Left renal cortex interstitium (tissue), 4 donors: ENCODE measurements at regions not wholly inside any gene's neighbourhood (a gene's known extent, or its start where the extent isn't known, plus 50 kb on each side); places are given as distances from the start of the nearest gene placed in this dataset.
"Not testable (repeated sequence)": the region's sequence is repeated elsewhere in the genome, so short reads cannot be mapped to it uniquely, and the experiment has no call there.

Experiments used
- DNase-seq, 4 donors: peaks; one replicate each; pipeline ENCODE4 v3.0.0-alpha.2; 2013; ENCODE audit warnings: low read depth in 4 of 4, low spot score in 2 of 4, missing footprints in 1 of 4

- no peak for DNase-seq
Observed at GRCh38 chr10:36766940-36767339, 358.5 kb upstream of the ANKRD30A start.

- no peak for DNase-seq
Observed at GRCh38 chr10:36766415-36766810, 359.0 kb upstream of the ANKRD30A start.

GRCh38 chr10:36765782-36766414 is 359.5 kb upstream of the ANKRD30A start:
- DNase-seq: no peak

DNA sequence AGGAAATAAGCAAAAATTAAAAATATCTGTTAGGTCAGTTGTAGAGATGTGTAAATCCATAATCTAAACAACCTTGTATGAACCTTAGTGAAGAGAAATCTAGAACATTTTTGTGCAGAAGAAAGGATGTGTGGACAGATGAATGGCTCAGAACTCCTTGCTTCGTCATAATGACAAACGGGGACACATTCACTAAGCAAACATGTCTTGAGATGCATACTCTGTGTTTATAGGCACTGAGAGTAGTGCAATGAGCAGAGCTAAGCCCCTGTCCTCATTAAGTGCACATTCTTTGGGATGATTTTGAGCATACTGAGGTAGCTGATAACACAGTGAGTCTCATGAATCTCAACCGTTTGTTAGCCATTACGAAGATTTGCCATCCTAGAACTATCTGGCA is 360.6 kb upstream of the ANKRD30A start:
- no peak for DNase-seq

DNA sequence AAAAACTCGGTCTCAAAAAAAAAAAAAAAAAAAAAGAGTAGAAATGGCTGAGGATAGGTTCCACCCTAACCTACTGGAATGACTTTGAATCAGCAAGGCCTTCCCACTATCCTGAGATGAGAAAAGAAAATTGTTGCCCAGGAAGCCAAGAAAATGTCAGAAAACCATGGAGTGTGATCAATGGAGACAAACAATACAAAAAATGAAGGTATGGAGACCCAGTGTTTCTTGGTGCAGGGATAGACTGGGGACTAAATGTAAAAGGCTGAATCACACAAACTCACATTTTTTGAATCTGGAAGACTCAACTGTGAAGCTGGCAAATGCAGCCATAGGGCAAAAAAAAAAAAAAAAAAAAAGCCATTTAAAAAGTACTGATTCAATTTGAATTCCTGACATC is 364.3 kb upstream of the ANKRD30A start:
- DNase-seq: no peak

DNA sequence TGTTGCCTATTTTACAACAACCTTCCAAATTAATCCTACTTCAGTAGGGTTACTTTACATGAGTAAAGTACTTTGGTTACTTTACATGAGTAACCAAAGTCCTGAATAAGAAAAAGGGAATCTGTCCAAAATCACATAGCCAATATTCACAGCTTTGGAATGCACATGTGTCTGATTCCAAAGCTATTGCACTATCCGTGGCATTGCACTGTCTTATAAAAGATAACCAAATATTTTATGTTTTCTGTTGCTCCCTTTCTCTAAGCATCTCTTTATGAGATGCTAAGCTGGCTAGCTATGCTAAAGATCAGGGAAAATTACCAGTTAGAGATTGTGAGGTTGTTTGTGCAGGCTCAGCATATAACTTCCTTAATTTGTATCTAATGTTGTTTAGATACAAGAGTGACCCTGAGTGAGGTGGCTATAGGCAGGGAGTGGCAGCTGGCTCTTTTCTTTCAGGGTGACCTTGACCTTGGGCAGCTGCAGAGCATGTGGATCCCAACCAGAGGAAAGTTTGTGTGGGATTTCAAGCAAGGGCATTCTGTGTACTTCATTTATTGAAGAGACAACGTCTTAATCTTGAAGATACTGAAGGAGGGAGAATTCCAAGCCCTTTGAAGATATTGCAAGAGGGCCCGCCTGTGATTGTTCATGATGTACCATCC is 366.1 kb upstream of the ANKRD30A start:
- DNase-seq: no peak

GRCh38 chr10:36748128-36748871 is 377.1 kb upstream of the ANKRD30A start:
- DNase-seq: no peak

DNA sequence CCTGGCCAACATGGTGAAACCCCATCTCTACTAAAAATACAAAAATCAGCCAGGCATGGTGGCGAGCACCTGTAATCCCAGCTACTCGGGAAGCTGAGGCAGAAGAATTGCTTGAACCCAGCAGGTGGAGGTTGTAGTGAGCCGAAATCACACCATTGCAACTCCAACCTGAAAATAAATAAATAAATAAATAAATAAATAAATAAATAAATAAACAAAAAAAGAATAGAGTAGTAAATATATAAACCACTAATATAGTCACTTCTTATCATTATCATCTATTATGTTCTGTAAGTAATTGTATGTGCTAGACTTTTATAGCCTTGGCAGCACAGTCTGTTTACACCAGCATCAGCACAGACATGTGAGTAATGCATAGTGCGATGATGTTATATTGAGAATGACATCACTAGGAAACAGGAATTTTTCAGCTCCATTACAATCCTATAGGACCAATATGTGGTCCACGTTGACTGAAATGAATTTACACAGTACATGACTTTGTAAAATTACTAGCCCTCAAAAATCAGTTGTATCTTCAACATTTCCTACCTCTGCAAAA is 385.4 kb upstream of the ANKRD30A start:
- DNase-seq: no peak

DNA sequence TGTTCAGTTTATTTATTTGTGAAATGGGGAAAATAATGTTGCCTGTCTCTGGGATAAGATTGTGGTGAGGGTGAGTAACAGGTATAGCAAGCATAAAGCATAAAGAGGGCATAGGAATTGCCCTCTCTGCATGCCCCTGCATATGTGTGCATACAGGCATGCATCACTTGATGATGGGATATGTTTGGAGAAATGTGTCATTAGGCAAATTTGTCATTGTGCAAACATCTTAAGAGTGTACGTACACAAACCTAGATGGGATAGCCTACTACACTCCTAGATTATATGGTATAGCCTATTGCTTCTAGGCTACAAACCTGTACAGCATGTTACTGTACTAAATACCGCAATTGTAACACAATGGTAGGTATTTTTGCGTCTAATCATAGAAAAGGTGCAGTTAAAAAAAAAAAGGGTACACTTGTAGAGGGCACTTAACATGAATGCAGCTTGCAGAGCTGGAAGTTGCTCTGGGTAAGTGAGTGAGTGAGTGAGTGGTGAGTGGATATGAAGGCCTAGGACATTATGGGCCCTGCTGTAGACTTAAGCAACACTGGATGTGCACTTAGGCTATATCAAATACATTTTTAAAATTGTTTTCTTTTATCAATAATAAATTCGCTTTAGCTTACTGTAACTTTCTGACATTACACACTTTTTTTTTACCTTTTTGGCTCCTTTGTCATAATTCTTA is 386.5 kb upstream of the ANKRD30A start:
- no peak for DNase-seq

GRCh38 chr10:36736311-36736710 is 389.1 kb upstream of the ANKRD30A start:
- DNase-seq: no peak

DNA sequence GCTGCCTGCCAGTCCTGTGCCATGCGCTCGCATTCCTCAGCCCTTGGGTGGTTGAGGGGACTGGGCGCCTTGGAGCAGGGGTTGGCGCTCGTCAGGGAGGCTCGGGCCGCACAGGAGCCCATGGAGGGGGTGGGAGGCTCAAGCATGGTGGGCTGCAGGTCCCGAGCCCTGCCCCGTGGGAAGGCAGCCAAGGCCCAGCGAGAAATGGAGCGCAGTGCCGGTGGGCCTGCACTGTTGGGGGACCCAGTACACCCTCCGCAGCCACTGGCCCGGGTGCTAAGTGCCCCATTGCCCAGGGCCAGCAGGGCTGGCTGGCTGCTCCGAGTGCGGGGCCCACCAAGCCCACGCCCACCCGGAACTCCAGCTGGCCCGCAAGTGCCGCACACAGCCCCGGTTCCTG is 390.8 kb upstream of the ANKRD30A start:
- DNase-seq: not testable (repeated sequence)

DNA sequence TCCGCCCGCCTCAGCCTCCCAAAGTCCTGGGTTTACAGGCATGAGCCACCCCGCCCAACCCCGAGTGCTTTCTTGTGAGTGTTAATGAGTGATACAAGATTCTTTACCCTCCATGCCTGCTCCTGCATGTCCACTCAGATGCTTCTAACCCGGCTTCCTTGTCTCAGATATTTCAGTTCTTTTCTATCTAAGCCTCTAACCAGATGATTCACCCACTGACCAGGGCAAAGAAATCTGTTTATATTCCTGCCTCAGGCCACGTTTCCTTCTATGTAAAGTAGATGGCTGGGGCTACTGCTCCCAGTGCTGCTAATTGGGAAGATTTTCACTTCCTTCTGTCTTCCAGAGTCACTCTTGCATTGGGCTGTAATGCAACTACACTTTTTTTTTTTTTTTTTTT is 395.1 kb upstream of the ANKRD30A start:
- DNase-seq: no peak

DNA sequence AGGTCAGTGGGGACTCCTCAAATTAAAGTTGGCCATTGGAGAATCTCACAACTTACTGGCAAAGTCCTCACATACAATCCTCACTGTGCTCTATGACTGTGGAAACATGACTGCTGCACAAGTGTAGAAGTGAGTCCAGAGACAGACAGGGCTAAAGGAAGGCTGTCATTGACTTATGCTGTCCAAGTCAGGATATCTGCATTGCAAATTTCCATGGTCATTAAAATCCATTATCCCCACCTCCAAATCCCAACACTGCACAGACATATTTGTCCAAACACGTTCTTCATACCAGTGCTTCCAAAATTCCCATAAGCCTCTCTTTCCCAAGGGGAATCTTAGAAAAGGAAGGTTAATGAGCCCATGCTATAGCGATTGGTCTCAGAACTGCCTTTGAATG is 396.8 kb upstream of the ANKRD30A start:
- DNase-seq: no peak

- DNase-seq: peak in 3 of 4 donors; percentile 11 to 25 (median 21)
Observed at GRCh38 chr10:36725581-36726520, 399.5 kb upstream of the ANKRD30A start.

GRCh38 chr10:36722777-36723176 is 402.6 kb upstream of the ANKRD30A start:
- no peak for DNase-seq

GRCh38 chr10:36721871-36722270 is 403.5 kb upstream of the ANKRD30A start:
- DNase-seq: no peak

- DNase-seq: no peak
Observed at GRCh38 chr10:36720895-36721294, 404.5 kb upstream of the ANKRD30A start.

- no peak for DNase-seq
Observed at GRCh38 chr10:36717118-36717517, 408.3 kb upstream of the ANKRD30A start.

DNA sequence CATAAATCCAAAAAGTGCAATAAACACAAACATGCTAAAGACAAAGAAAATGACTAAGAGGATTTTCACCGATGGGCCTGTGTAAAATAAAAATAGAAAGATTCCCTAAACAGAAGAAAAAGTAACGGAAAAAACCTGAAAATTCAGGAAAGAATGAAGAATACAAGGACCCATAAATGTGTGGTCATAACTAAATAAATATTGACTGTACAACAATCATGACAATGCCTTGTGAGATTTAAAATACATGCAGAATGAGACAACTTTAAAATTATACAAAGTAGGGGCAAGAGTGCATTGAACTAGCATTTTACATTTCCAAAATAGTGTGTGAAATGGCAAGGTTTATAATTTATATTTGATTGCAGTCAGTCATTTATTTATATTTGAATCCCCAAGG is 409.1 kb upstream of the ANKRD30A start:
- no peak for DNase-seq

- DNase-seq: no peak
Observed at GRCh38 chr10:36712695-36713094, 412.7 kb upstream of the ANKRD30A start.
